Activated CD8-positive, alpha-beta memory T cell treated with anti-CD3 and anti-CD28 coated beads, Interleukin-2, amount 10 ng/mL, durations not matched to agents 7 days and 5 days (primary cell): ENCODE measurements at regions not wholly inside any gene's neighbourhood (a gene's known extent, or its start where the extent isn't known, plus 50 kb on each side); places are given as distances from the start of the nearest gene placed in this dataset.
"Not testable (repeated sequence)": the region's sequence is repeated elsewhere in the genome, so short reads cannot be mapped to it uniquely, and the experiment has no call there.

Experiments
- ATAC-seq: fragments of 150-1000 bp; cut with Tn5 transposase; one replicate; pipeline ENCODE4 v1.10.0; 2021; ENCODE audit warnings: moderate library complexity
- CTCF ChIA-PET: fragments of 350-600 bp; sonication (Branson Sonifier 250); formaldehyde crosslinking; loops from one replicate; lab custom pipeline; 2021; ENCODE audit warnings: antibody characterized with exemption; lab: Charles Lee
- DNase-seq: peaks from one replicate; pipeline ENCODE4 v3.0.0-alpha.2; 2020
- H3K27ac Mint-ChIP-seq: one replicate; pipeline ENCODE4 v1.8.0; 2021; ENCODE audit warnings: mild to moderate bottlenecking, mixed read lengths
- H3K27me3 Mint-ChIP-seq: one replicate; pipeline ENCODE4 v1.8.0; 2021; ENCODE audit warnings: mixed read lengths
- H3K36me3 Mint-ChIP-seq: one replicate; pipeline ENCODE4 v1.8.0; 2021; ENCODE audit warnings: mild to moderate bottlenecking, mixed read lengths
- H3K4me1 Mint-ChIP-seq: one replicate; pipeline ENCODE4 v1.8.0; 2021; ENCODE audit warnings: mixed read lengths
- H3K4me3 Mint-ChIP-seq: one replicate; pipeline ENCODE4 v1.8.0; 2021; ENCODE audit warnings: mild to moderate bottlenecking, moderate library complexity, mixed read lengths
- H3K9me3 Mint-ChIP-seq: one replicate; pipeline ENCODE4 v1.8.0; 2022; ENCODE audit warnings: low read depth, mixed read lengths

GRCh38 chr7:159305185-159305584 lies 160.5 kb upstream of the VIPR2 start:
- DNase-seq, H3K27me3 Mint-ChIP-seq, ATAC-seq, H3K4me1 Mint-ChIP-seq, CTCF ChIA-PET, H3K9me3 Mint-ChIP-seq, H3K4me3 Mint-ChIP-seq, H3K36me3 Mint-ChIP-seq, H3K27ac Mint-ChIP-seq: not testable (repeated sequence)

- H3K27ac Mint-ChIP-seq, DNase-seq, H3K9me3 Mint-ChIP-seq, H3K27me3 Mint-ChIP-seq, H3K36me3 Mint-ChIP-seq, H3K4me1 Mint-ChIP-seq, H3K4me3 Mint-ChIP-seq, ATAC-seq, CTCF ChIA-PET: not testable (repeated sequence)
Observed at GRCh38 chr7:159303510-159303909, 158.8 kb upstream of the VIPR2 start.

- CTCF ChIA-PET: no interaction called here
- no peaks in the 10 kb centered on the region for H3K36me3 Mint-ChIP-seq
- no peaks in the 10 kb centered on the region for H3K27me3 Mint-ChIP-seq
- no peak overlapping the region for H3K27ac Mint-ChIP-seq
- H3K9me3 Mint-ChIP-seq: no peaks in the 10 kb centered on the region
- ATAC-seq (no peak), DNase-seq (no peak)
- no peak overlapping the region for H3K4me3 Mint-ChIP-seq
- no peaks in the 10 kb centered on the region for H3K4me1 Mint-ChIP-seq
Observed at GRCh38 chr7:159296093-159296681, 151.5 kb upstream of the VIPR2 start.

- DNase-seq, H3K36me3 Mint-ChIP-seq, H3K9me3 Mint-ChIP-seq, H3K4me3 Mint-ChIP-seq, ATAC-seq, CTCF ChIA-PET, H3K27me3 Mint-ChIP-seq, H3K4me1 Mint-ChIP-seq, H3K27ac Mint-ChIP-seq: not testable (repeated sequence)
Observed at GRCh38 chr7:159286487-159286886, 141.8 kb upstream of the VIPR2 start.

- Mint-ChIP-seq H3K36me3 (no peaks in the 10 kb centered on the region), H3K4me3 (no peak overlapping the region), H3K4me1 (no peaks in the 10 kb centered on the region), H3K9me3 (no peaks in the 10 kb centered on the region), H3K27me3 (peaks cover 2% of the 10 kb centered on the region), H3K27ac (no peak overlapping the region)
- CTCF ChIA-PET: no interaction called here
- ATAC-seq (no peak), DNase-seq (no peak)
Observed at GRCh38 chr7:159281573-159281972, 136.9 kb upstream of the VIPR2 start.

GRCh38 chr7:159280008-159280407 lies 135.3 kb upstream of the VIPR2 start:
- H3K4me3 Mint-ChIP-seq: no peak overlapping the region
- peaks cover 3% of the 10 kb centered on the region for H3K9me3 Mint-ChIP-seq
- H3K27me3 Mint-ChIP-seq: peaks cover 2% of the 10 kb centered on the region
- ATAC-seq (no peak), DNase-seq (no peak)
- CTCF ChIA-PET: no interaction called here
- no peaks in the 10 kb centered on the region for H3K36me3 Mint-ChIP-seq
- H3K27ac Mint-ChIP-seq: no peak overlapping the region
- no peaks in the 10 kb centered on the region for H3K4me1 Mint-ChIP-seq

- no peaks in the 10 kb centered on the region for H3K36me3 Mint-ChIP-seq
- no peaks in the 10 kb centered on the region for H3K27me3 Mint-ChIP-seq
- no peak for DNase-seq
- H3K4me1 Mint-ChIP-seq: no peaks in the 10 kb centered on the region
- CTCF ChIA-PET: no interaction called here
- no peak overlapping the region for H3K4me3 Mint-ChIP-seq
- ATAC-seq: no peak
- peaks cover 16% of the 10 kb centered on the region for H3K9me3 Mint-ChIP-seq
- H3K27ac Mint-ChIP-seq: no peak overlapping the region
Observed at GRCh38 chr7:159272739-159273138, 128.1 kb upstream of the VIPR2 start.

GRCh38 chr7:159271781-159272180 lies 127.1 kb upstream of the VIPR2 start:
- ATAC-seq (no peak), DNase-seq (no peak)
- Mint-ChIP-seq H3K4me1 (no peaks in the 10 kb centered on the region), H3K36me3 (peaks cover 1% of the 10 kb centered on the region), H3K4me3 (no peak overlapping the region), H3K27ac (no peak overlapping the region), H3K9me3 (peaks cover 16% of the 10 kb centered on the region), H3K27me3 (no peaks in the 10 kb centered on the region)
- CTCF ChIA-PET: no interaction called here

GRCh38 chr7:159269745-159270144 lies 125.1 kb upstream of the VIPR2 start:
- ATAC-seq (no peak), DNase-seq (no peak)
- H3K4me3 Mint-ChIP-seq: no peak overlapping the region
- H3K27me3 Mint-ChIP-seq: no peaks in the 10 kb centered on the region
- no peaks in the 10 kb centered on the region for H3K4me1 Mint-ChIP-seq
- CTCF ChIA-PET: no interaction called here
- peaks cover 15% of the 10 kb centered on the region for H3K9me3 Mint-ChIP-seq
- peaks cover 1% of the 10 kb centered on the region for H3K36me3 Mint-ChIP-seq
- no peak overlapping the region for H3K27ac Mint-ChIP-seq

GRCh38 chr7:159263430-159263829 lies 118.8 kb upstream of the VIPR2 start:
- DNase-seq (no peak), ATAC-seq (no peak)
- no peak overlapping the region for H3K4me3 Mint-ChIP-seq
- H3K36me3 Mint-ChIP-seq: peaks cover 3% of the 10 kb centered on the region
- H3K4me1 Mint-ChIP-seq: no peaks in the 10 kb centered on the region
- peaks cover 5% of the 10 kb centered on the region for H3K9me3 Mint-ChIP-seq
- no peaks in the 10 kb centered on the region for H3K27me3 Mint-ChIP-seq
- CTCF ChIA-PET: no interaction called here
- no peak overlapping the region for H3K27ac Mint-ChIP-seq

GRCh38 chr7:159253657-159254056 lies 109.0 kb upstream of the VIPR2 start:
- H3K9me3 Mint-ChIP-seq: no peaks in the 10 kb centered on the region
- CTCF ChIA-PET: no interaction called here
- no peak overlapping the region for H3K27ac Mint-ChIP-seq
- H3K36me3 Mint-ChIP-seq: no peaks in the 10 kb centered on the region
- ATAC-seq (no peak), DNase-seq (no peak)
- H3K4me1 Mint-ChIP-seq: no peaks in the 10 kb centered on the region
- H3K4me3 Mint-ChIP-seq: no peak overlapping the region
- H3K27me3 Mint-ChIP-seq: no peaks in the 10 kb centered on the region

- Mint-ChIP-seq H3K4me1 (no peaks in the 10 kb centered on the region), H3K9me3 (no peaks in the 10 kb centered on the region), H3K4me3 (no peak overlapping the region), H3K27me3 (peaks cover 4% of the 10 kb centered on the region), H3K27ac (no peak overlapping the region), H3K36me3 (no peaks in the 10 kb centered on the region)
- DNase-seq: no peak
- CTCF ChIA-PET: interaction anchor here (1.9 kb wide), 1 partner anchor 17 kb away, joined by 4 read pairs; no protein-coding TSS in a partner anchor
- no peak for ATAC-seq
Observed at GRCh38 chr7:159250471-159250870, 105.8 kb upstream of the VIPR2 start.

GRCh38 chr7:159249671-159250070 lies 105.0 kb upstream of the VIPR2 start:
- ATAC-seq (no peak), DNase-seq (no peak)
- H3K4me3 Mint-ChIP-seq: no peak overlapping the region
- CTCF ChIA-PET: no interaction called here
- no peaks in the 10 kb centered on the region for H3K9me3 Mint-ChIP-seq
- H3K4me1 Mint-ChIP-seq: no peaks in the 10 kb centered on the region
- no peak overlapping the region for H3K27ac Mint-ChIP-seq
- no peaks in the 10 kb centered on the region for H3K36me3 Mint-ChIP-seq
- H3K27me3 Mint-ChIP-seq: peaks cover 4% of the 10 kb centered on the region

- peaks cover 6% of the 10 kb centered on the region for H3K27me3 Mint-ChIP-seq
- CTCF ChIA-PET: no interaction called here
Observed at GRCh38 chr7:159247910-159248309, 103.2 kb upstream of the VIPR2 start.

More at GRCh38 chr7:159247910-159248309, 103.2 kb upstream of the VIPR2 start:
- no peak overlapping the region for H3K27ac Mint-ChIP-seq
- DNase-seq (no peak), ATAC-seq (no peak)
- H3K4me1 Mint-ChIP-seq: no peaks in the 10 kb centered on the region
- H3K4me3 Mint-ChIP-seq: no peak overlapping the region
- no peaks in the 10 kb centered on the region for H3K9me3 Mint-ChIP-seq
- no peaks in the 10 kb centered on the region for H3K36me3 Mint-ChIP-seq
